Superior temporal gyrus (tissue), 1 donor: ENCODE measurements at regions not wholly inside any gene's neighbourhood (a gene's known extent, or its start where the extent isn't known, plus 50 kb on each side); places are given as distances from the start of the nearest gene placed in this dataset.

ENCODE experiments used
- DNase-seq: peaks from one replicate; pipeline ENCODE4 v3.0.0-alpha.2; 2016; ENCODE audit errors: extremely low spot score

DNA sequence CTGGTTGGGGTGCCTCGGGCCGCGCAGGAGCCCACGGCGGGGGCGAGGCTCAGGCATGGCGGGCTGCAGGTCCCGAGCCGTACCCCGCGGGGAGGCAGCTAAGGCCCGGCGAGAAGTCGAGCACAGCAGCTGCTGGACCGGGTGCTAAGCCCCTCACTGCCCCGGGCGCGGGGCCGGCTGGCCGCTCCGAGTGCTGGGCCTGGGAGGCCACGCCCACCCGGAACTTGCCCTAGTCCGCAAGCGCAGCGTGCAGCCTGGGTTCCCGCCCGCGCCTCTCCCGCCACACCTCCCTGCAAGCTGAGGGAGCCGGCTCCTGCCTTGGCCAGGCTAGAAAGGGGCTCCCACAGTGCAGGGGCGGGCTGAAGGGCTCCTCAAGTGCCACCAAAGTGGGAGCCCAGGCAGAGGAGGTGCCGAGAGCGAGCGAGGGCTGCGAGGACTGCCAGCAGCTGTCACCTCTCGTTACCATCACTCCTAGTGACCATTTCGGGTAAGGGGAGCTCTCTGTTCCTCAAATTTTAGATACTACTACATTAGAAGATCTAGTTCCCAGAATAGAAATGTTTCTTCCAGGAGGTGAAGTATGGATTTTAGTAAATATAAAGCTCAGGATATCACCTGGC, 417.0 kb upstream of the AGTR1 start:
- no peak for DNase-seq

DNA sequence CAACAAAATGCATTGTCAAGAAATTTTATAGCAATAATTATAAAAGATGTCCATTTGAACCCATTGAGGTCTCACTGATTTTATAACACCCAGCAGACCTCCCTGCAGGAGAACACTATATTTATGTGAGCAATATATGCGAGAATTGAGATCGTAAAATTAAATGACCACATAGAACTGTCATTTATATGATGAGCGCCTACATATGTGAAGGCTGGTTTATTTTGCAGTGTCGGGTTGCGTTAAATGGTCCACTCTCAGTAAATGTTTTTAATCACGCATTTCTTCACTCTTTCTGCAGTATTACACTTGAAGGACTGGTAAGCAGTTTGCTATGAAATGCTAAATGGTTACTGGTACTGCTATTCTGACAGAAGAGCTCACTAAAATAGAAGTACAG, 408.5 kb upstream of the AGTR1 start:
- DNase-seq, result no peak

- no peak for DNase-seq
These were observed 400.7 kb upstream of the AGTR1 start for GRCh38 chr3:148297013-148297412.

DNA sequence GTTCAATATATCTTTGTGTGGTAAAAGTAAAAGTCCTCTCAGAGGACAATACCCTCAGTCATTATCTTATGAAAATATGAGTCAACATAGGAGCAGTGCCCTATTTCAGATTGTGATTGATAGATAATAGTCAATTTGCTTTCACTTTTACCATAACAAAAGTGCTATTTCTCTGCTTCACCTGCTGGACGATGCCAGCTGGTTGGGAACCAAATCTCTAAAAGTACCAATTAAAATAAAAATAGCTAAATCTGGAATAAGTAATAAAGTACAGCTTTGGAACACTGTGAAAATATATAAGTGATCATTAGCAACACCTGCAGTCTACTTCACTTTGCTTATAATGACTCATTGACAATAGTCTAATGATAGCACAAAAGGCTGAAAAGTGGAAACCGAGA, 390.3 kb upstream of the AGTR1 start:
- DNase-seq, result no peak

GRCh38 chr3:148309390-148310035, 388.2 kb upstream of the AGTR1 start:
- no peak for DNase-seq

DNA sequence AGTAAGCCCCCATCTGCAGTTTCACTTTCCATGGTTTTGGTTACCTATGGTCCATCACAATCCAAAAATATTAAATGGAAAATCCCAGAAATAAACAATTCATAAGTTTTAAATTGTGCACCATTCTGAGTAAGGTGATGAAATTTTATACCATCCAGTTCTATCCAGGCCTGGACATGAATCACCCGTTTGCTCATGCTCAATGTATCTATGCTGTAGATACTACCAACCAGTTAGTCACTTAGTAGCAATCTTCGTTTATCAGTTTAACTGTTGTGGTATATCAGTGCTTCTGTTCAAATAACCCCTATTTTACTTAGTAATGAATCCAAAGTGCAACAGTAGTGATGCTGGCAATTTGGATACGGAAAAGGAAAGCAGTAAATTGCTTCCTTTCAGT, 381.9 kb upstream of the AGTR1 start:
- DNase-seq, result no peak

DNA sequence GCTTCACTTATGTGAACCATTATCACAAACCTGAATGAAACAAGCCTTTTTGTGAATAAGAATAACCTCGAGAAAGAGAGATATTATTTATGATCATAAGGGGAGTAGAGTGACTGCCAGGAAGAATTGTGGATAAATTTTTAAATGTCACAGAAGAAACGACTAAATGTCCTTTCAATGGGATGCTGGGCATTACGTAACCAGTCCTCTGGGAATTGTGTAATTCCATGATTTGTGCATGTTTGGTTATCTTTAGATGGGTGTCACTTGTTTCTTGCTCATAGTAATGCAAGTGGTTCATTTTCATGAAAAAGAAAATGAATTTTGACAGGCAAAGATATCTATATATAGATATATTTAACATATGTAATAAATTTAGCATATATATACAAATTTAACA, 379.5 kb upstream of the AGTR1 start:
- DNase-seq, result no peak

GRCh38 chr3:148319161-148319915, 378.4 kb upstream of the AGTR1 start:
- DNase-seq, result peak; percentile 22

DNA sequence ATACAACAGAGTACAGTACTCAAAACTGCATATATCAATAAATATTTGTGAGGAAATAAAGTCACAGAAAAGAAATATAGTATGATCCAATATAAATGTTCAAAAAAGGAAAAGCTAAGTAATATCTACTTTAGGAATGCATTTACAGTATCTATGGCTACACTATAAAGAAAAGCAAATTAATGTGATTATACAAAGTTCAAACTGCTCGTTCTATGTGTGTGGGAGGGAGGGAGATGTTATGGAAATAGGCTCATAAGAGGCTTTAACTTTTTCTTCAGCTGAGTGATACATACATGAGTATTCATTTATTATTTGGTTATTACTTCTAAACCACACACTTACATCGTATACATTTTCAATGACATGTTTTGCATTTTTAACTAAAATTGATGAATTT, 377.7 kb upstream of the AGTR1 start:
- no peak for DNase-seq

DNA sequence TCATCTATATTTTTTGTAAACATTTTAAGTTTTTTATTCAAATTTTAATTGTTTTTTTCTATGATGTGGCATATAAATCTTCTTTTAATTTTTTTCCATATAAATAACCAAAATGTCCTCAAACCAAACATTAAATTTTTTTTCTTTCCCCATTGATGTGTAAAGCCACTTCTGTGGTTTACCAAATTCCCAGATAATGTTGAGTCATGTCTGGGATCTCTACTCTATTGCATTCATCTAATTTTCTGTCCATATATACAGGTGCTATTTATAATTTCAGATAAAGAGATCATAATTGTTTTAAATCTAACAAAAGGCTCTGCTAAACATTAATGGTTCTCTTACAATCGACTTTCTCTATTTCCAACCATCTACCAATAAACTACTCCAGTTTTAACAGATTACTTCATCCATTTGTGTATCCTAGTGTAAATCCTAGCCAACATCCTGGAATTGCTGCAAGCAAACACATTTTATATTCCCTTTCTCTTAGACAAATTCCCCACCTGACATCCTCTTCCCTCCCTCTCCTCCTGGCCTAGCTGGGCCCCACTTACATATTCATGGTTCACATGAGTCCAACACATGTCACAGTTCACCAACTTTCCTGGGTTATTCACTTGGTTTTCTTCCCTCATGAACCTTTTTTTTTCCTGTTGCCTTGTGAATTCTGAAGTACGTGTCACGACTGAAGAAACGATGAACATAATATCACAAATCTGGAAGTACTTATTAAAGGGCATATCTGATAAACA, 368.0 kb upstream of the AGTR1 start:
- DNase-seq, result no peak

DNA sequence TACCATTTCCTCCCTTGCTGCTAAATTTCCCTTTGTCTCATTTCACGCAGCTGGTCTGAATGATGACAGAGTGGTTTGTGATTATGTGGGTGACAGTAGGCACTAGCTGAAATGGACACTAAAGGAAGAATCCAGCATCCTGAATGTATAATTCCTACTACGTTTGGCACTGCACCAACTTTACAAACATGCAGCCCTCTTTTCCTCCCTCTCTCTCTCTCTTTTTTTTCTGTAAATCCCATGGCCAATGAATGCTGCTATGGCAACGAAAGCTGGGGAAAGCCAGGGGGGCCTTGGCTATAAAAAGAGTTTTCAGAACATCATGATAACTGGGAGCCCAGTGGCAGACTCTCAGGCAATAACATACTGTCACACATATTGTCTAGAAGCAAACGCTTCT, 367.2 kb upstream of the AGTR1 start:
- DNase-seq, result peak; percentile 38

DNA sequence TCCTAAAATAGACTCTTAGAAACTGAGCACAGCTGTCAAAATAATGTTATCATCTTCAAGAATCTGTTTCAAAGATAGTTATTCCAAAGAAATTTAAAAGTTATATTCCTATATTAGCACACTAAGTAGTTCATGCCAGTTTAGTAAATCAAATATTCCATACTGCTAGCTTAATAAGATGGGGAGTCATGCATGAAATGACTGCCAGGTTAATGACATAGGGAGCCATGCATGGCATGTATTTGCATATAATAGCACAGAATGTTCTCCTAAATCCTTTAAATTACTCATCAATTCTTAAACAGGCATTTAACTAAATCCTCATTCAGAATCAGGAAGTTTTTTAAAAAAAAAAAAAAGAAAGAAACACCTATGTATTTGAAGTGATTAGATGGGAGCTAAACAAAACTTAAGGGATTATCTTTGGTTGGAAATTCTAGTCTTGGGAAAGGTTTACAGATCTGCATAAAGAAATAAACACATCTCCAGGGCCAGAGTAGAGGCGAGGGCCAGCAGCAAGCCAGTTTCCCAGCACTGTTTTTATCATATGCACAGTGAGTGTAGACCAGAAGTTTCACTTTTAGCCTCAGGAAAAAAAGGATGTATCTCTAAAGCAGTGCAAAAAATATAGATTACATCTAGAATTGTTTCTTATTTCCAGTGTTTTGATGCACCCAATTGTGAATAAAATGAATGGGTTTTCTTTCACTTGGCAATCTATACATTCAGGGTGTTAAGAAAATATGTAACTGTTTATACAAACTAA, 366.4 kb upstream of the AGTR1 start:
- DNase-seq, result no peak

- no peak for DNase-seq
These were observed 365.2 kb upstream of the AGTR1 start for GRCh38 chr3:148332509-148332908.

DNA sequence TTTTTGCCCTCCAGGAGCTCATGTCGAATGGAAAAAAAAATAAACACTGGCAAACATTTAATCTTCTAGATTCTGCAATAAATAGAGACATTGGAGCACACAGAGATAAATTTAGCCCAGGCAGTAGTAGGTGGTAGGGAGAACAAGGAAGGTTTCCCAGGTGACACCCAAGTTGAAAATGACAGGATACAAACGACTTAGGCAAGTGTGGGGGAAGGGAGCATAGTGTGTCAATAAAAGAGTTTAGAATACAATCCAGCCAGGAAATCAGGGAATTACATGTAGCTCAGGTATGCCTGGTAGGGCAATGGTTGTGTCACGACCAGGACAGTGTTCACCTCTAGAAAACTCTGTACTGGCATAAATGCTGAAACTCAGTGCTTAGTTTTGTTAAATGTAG, 364.6 kb upstream of the AGTR1 start:
- DNase-seq, result no peak

DNA sequence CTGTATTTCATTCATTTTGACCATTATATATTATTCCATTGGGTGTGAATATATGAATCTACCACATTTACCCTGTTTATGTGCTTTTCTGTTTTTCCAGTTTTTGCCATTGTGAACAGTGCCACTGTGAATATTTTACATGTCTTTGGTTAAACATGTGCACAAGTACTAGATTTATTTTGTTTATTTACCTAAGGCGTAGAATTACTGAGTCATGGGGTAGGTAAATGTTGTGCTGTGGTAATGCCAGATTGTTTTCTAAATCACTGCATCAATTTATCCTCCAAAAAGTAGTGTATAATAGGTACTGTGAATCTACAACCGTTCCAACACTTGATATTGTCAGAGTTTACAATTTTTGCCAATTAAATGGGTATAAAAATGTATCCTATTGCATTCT, 362.1 kb upstream of the AGTR1 start:
- no peak for DNase-seq

GRCh38 chr3:148343416-148343815, 354.3 kb upstream of the AGTR1 start:
- no peak for DNase-seq

DNA sequence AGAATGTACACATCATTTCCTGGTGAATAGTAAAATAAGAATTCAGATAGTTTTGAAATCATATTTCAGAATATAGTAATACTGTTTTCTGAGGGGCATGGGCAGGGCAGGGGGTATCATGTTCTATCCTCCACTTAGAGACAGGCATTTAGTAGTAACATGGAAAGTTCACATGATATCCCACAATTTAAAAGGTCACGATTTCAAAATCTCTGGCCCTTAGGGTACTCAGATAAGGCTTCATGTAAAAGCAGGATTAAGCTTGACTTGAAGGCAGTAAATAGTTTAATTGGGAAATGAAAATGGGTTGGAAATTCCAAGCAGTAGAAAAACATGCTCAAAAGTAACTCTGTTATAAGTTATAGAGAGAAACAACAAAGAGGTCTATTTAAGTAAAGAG, 353.2 kb upstream of the AGTR1 start:
- DNase-seq, result no peak

GRCh38 chr3:148360051-148360450, 337.7 kb upstream of the AGTR1 start:
- no peak for DNase-seq

DNA sequence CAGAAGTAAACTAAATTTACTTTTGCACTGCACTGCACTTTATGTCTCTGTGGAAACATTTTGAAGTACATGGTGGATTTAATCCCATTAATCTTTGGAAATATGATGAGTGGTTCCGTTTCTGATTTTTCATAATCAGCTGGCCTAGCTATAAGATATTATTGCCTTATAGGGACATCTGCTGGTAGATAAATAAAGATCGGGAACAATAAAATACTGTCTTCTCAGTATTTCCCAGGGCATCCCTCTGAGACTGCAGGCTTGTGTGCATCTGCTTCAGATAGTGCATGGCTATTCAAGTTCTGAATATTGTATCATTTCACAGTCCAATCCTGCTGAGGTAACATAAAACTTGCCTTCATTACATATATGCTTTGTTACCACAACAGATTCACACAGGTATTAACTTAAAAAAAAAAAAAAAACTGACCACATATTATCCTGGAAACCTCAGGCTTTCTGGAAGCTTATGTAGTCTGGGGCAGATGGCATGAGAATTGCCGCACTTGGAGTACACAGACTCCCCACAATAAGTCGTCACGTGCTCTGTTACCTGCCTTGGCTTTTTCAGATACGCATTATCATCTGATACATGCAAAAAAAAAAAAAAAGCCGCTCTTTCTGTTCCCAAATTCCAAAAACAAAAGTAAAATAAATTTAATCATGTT, 330.8 kb upstream of the AGTR1 start:
- peak; percentile 82 for DNase-seq

DNA sequence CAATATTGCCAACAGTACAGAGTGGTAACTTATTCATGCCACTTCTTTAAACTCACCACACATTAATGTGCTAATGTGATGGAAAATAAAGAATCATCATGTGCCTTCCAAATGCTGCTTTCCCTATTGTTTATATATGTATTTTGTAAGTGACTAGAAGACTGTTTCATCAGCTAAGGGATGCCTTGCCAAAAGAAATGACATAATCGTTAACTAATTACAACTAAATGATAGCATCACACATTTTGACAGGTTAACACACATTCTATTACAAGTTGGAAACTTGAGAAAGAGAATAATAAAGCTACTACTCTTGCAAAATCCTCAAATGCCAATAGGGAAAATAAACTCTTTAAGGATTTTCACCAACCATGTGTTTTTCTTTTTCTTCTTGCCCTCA, 329.9 kb upstream of the AGTR1 start:
- DNase-seq, result no peak

- DNase-seq, result no peak
These were observed 328.3 kb upstream of the AGTR1 start for GRCh38 chr3:148369381-148369780.
